ENCODE measurements at regions not wholly inside any gene's neighbourhood (a gene's known extent, or its start where the extent isn't known, plus 50 kb on each side); places are given as distances from the start of the nearest gene placed in this dataset.

- no peak for DNase-seq (ENCODE audit: low read depth)
Measured at GRCh38 chr3:186487819-186488218, 56.4 kb downstream of the CRYGS start.

DNA sequence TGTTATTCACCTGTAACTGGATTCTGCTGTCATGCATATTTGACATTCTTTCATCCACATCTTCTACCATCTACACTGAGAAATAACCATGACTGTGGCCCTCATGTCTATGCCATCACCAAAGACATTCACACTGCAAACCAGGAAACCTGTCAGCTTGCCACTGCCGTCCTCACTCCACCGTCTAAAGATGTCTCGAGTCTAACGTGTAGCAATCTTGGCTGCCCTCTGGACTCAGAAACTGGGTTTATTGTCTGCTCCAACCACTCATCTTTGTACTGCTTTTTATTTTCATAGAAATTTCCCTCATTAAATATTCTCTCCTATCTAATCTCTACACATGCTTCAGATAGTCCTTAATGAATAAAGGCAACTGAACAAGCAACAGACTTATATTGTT is 57.1 kb downstream of the CRYGS start:
- DNase-seq (ENCODE audit: low read depth): no peak

DNA sequence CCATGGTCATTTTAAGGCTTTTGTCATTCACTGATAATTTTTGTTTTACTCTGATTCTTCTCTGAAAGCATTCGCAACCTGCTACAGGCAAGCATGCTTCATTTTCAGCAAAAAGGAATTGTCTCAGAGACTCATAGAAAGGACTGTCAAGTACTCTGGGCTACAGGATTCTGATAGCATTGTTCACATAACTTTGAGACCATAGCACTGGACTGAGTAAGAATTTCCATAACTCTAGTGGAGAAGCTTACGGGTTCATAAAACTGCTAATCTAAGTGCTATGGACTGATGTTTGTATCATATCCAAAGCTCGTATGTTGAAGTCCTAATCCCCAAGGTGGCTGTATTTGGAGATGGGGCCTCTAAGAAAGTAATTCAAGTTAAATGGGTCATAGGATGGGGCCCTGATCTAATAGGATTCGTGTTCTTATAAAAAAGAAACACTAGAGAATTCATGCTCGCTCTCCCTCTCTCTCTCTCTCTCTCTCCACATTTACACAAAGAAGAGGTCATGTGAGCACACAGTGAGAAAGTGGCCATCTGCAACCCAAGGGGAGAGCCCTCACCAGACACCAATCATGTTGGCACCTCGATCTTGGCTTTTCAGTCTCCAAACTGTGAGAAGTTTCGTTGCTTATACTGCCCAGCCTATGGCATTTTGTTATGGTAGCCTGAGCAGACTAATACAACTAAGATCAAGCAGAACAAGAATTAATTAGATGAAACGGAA is 60.4 kb downstream of the CRYGS start:
- no peak for DNase-seq (ENCODE audit: low read depth)

DNA sequence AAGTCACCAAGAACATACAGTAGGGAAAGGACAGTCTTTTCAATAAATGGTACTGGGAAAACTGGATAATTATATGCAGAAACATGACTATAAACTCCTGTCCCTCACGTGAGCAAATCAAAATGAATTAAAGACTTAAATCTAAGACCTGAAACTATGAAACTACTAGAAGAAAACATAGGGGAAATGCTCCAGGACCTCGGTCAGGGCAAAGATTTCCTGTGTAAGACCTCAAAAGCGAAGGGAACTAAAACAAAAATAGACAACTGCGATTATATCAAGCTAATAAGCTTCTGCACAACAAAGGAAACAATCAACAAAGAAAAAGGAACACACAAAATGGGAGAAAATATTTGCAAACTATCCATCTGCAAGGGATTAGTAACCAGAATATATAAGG is 62.7 kb downstream of the CRYGS start:
- DNase-seq (ENCODE audit: low read depth): no peak

DNA sequence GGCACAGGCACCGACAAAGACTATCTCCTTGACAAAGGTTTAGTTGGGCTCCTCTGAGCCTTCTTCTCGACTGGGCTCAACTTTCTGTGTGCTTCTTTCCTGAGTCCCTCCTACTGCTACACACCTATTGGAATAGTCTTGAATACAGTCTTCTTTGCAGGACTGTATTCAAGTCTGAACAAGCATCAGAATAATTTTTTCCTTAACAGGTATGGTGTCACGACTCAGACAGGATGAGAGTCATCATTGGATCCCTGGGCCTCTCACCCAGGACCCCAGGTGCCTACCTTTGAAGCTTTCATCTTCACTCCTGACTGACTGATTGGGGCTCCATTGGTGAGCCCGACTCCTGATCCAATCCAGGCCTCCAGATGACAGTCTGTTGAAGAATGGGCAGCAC is 66.3 kb downstream of the CRYGS start:
- no peak for DNase-seq (ENCODE audit: low read depth)

DNA sequence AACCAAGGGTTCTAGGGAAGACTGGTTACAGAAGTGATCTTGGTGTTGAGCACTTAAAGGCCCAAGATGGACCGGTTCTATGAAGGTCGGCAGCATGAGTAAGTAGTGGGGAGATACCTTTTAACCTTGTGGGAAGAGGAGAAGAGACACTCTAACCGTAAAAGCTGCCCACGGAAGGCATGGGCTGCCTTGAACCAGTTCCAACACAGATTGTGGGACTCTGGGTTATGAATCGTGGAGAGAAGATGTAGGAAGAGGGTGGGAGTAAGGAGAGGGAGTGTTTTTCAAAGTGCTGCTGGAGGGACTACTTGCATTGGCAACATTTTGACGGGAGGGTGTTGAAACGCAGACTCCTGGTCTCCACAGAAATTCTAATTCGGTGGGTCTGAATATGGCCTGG is 67.1 kb downstream of the CRYGS start:
- no peak for DNase-seq (ENCODE audit: low read depth)

DNA sequence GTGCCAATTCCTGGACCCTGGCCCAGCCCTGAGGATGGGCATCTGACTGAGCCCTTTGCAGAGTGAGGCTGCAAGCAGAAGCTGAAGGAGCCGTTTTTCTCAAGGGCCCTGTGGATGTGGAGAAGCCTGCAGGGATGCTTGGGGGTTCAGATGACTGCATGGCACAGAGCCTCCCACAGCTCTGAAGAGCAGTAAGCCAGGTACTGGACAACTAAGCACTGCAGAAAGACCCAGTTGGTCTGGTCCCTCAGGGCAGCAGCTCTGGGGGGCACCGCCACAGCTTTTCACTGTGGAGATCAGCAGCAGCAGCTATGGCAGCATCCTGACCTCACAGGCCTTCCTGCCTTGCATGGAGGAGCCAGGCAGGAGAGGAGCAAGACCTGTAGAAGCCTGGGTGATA is 67.6 kb downstream of the CRYGS start:
- DNase-seq (ENCODE audit: low read depth): no peak

DNA sequence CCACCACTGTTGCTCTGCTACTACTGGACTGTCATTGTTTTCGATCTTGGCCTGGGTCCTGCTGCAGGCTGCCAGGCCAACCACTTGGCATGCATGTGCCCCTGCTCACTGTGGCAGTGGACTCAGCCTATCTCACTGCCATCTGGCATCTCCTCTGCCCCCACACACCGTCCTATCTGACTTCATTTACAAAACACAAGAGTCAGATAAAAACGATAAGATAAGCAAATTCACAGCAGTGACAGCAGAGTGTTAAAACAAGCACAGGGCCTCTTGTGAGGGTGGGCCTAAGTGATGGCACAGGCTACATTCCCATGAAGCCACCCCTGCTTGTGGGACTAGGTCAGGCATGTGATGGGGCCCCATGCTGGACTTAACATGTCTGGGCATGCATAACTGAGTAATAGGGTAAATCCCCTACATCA is 68.1 kb downstream of the CRYGS start:
- no peak for DNase-seq (ENCODE audit: low read depth)

DNA sequence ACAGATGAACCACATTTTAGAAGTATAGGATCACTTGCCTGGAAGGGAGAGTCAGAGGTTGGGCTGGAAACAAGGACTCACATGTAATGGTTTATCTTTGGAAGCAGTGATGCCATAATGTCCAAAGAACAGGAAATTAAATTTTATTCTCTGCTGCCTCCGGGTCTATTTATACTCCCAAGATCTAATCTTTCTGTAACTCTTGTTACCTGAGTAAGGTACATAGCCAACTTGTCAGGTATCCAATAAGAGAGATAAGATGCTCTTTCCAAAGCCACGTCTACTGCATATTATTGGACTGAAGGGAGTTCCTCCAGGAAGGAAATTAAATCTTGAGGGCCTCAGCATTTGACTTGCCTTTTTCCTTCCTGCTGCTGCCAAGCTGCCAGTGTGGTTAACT is 71.0 kb downstream of the CRYGS start:
- no peak for DNase-seq (ENCODE audit: low read depth)

- DNase-seq (ENCODE audit: low read depth): no peak
Measured at GRCh38 chr3:186472456-186473008, 71.6 kb downstream of the CRYGS start.

DNA sequence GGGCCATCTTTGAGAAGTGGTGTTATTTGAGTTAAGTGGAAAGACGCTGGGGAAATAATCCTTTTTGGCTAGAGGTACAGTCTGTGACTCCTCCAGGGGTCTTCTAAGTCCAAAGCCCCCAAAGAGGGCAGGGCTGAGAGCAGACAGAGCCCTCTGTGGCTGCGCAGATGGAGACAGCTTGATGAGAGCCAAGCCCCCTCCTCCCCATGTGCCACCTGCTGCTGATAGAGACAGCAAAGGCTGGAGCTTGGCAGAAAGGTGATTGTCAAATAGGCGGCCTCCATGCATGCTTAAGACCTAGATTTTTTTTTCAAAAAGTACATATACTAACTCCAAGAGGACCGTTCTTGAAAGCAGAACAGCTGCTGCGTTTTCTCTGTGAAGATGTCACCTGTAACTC is 72.4 kb downstream of the CRYGS start:
- DNase-seq (ENCODE audit: low read depth): no peak

- no peak for DNase-seq (ENCODE audit: low read depth)
Measured at GRCh38 chr3:186469525-186469924, 74.7 kb downstream of the CRYGS start.

DNA sequence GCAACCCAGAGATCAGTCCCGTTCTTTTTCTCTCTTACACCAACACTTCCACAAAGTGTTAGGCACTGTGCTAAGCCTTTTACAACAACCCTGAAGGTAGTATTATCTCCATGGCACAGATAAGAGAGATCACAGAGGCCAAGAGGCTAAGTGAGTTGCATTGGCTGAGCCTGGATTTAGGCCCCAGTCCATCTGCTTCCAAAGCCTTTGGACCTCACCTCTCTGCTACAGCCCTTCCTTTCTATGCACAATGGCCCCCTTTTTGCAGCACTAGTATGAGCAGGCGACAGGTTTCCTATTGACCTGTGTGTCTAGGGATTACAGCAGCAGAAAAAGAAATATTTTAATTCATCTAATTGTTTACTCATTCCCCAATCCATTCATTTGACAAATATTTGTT is 76.2 kb downstream of the CRYGS start:
- DNase-seq (ENCODE audit: low read depth): no peak

DNA sequence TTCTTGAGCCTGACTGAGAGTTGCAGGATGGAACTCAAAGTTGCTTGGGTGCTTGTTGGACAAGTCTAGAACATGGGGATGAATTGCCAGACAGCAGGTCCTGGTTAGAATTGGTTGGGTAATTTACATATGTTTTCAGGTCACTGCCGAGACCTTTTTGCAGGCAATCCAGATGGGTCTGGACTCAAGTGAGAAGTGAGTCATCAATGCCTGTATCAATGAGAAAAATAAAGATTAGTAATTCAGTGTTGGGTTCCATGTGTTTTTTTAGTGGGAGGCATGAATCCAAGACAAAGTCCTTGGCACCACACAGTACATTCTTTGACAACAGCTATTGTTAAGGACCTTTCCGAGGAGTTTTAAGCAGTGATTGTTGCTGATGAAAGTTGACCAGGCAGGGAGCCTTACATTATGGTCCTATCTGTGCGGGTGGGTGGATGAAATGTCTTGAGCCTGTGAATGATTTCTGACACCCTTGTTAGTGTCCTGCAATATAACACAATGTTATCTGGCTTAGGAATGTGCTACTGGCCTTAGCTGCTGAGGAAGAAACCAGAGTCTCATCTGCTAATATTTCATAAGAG is 77.7 kb downstream of the CRYGS start:
- DNase-seq (ENCODE audit: low read depth): no peak

DNA sequence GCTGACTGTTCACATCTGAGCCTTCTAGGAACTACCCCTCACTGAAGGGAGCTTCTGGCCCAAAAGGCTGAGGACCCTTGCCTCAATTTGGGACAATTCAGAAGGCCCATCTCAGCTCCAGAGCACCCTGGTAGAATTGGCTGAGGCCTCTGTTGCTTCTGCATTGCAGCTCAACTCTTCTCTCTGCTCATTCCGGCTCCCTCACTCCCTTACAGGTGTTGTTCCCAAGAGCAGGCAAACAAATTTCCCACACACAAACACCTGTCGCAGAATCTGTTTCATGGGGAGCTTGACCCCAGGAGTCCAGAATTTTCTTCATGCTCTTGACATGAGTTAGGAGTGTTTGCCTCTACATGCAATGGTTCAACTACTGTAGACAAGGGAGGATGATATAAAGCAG is 78.7 kb downstream of the CRYGS start:
- DNase-seq (ENCODE audit: low read depth): no peak

DNA sequence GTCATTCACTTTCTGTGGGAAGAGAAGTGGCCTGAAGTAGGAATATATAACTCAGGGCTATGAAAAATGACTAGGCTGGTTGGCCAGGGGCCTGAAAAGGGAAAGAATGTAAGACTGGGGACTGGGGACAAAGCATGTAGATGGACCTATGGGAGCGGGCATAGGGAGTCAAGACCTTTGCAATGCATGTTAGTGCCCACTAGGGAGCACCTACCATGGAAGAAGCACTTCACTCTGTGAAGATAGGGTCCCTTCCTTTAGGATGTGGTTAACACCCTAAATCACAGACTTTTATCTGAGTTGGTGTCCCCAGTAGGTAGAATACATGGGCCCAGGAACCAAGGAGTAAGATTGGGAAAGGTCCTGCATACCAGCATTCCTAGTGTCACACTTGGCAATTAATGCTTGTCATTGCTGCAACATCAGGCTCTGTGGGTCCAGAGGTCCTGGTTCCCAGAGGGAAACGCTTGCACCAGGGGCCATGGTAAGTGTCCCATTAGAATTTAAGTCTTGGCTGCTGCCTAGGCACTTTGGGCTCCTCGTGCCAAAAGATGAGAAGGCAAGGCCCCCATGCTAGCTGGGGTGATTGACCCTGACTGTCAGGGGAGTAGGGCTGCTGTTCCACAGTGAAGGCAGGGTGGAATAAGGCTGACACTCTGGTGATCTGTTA is 79.6 kb downstream of the CRYGS start:
- DNase-seq (ENCODE audit: low read depth): no peak

DNA sequence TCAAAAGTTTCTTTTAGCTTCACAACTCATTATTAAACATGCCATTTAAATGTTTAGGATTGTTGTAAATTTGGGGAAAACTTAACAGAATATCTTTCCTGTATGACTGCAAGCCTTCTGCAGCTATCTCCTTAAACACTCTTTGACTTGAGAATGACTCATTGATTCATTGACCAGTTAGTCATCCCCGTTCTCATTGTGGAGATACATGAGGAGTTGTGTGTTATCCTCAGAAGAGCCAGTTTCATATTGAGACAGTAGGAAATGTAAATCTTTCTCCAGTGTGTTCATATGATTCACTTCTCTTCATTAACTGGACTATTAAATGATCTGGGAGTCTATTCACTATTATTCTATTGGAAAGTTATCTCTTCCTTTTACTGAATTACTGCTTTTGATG is 83.0 kb downstream of the CRYGS start:
- DNase-seq (ENCODE audit: low read depth): no peak

DNA sequence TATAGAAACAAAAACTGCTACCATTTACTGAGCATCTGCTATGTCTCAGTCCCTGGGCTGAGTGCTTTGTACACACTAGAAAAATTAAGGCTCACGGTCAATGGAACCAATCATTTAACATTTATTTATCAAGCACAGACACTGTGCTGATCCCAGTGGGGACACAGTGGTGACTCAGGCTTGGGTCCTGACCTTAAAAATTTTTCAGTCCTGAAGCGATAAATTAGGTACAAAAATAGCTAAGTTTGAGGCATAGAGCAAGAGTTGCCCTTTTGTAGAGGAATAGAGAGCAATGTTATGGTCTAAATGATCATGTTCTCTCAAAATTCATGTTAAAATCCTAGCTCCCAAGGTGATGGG is 85.1 kb downstream of the CRYGS start:
- DNase-seq (ENCODE audit: low read depth): no peak

GRCh38 chr3:186458306-186459107 is 85.7 kb downstream of the CRYGS start:
- DNase-seq (ENCODE audit: low read depth): no peak

DNA sequence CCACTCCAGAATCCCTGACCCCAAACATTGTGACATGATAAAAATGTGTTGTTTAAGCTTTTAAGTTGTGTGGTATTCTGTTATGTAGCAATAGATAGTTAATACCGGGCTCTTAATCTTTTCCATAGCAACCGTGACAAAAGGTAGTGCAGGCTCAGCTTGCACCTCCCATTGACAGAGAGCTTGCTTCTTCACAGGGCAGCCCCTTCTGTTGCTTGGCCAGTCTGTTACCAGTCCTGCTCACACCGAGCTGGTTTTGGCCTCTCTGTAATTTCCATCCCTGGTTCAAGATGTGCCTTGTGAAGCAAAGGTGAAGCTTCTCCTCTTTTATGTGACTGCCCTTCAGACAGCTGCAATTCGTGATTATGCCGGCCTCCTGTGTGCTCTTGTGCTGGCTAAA is 86.9 kb downstream of the CRYGS start:
- DNase-seq (ENCODE audit: low read depth): no peak

DNA sequence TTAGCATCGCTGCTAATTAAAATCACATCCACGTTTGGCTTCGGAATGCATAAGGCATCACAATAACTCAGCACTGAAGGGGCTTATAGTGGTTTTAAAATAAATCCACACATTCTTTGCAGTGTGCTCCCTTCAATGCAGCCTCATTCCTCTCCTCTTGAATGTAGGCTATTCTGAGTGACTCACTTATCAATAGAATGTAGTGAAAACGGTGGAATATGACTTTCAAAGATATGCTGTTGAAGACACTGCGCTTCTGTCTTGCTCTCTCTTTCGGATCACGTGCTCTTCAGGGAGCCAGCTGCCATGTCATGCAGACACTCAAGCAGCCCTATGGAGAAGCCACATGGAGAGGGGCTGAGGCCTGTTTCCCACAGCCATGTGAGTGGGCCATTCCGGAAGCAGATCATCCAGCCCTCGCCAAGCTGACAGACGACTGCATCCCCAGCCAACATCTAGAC is 87.4 kb downstream of the CRYGS start:
- no peak for DNase-seq (ENCODE audit: low read depth)

- DNase-seq (ENCODE audit: low read depth): no peak
Measured at GRCh38 chr3:186454881-186455703, 89.1 kb downstream of the CRYGS start.

Measured in fibroblast of the conjunctiva (primary cell).